Upper lobe of left lung (tissue), 6 donors: ENCODE measurements at regions not wholly inside any gene's neighbourhood (a gene's known extent, or its start where the extent isn't known, plus 50 kb on each side); places are given as distances from the start of the nearest gene placed in this dataset.
"Not testable (repeated sequence)": the region's sequence is repeated elsewhere in the genome, so short reads cannot be mapped to it uniquely, and the experiment has no call there.

ENCODE experiments used
- ATAC-seq, 2 donors: fragments of 200-7000 bp; cut with Tn5 transposase; one replicate each; pipeline ENCODE4 v1.9.1; 2022; ENCODE audit warnings: mild to moderate bottlenecking in 2 of 2, moderate library complexity in 2 of 2; ENCODE audit not compliant: low FRiP score in 2 of 2
- DNase-seq, 2 donors: peaks; one replicate each; pipeline ENCODE4 v3.0.0-alpha.2; 2019 to 2020
- H3K27ac ChIP-seq, 4 donors: fragments of 200-600 bp; sonication (generic); one replicate each; pipeline ENCODE4 v1.5.1; 2016 to 2019
- H3K27me3 ChIP-seq, 4 donors: fragments of 200-600 bp; sonication (generic); one replicate each; pipeline ENCODE4 v1.5.1; 2017 to 2019
- H3K36me3 ChIP-seq, 4 donors: fragments of 200-600 bp; sonication (generic); one replicate each; pipeline ENCODE4 v1.5.1; 2016 to 2019
- H3K4me1 ChIP-seq, 4 donors: fragments of 200-600 bp; sonication (generic); one replicate each; pipeline ENCODE4 v1.5.1; 2018 to 2019
- H3K4me3 ChIP-seq, 4 donors: fragments of 200-600 bp; sonication (generic); one replicate each; pipeline ENCODE4 v1.5.1; 2017 to 2019; ENCODE audit warnings: mild to moderate bottlenecking in 2 of 4, moderate library complexity in 1 of 4
- H3K9me3 ChIP-seq, 4 donors: fragments of 200-600 bp; sonication (generic); one replicate each; pipeline ENCODE4 v1.5.1; 2018 to 2019
- CTCF ChIP-seq, 6 experiments: fragments of 450-650 bp in 4 of 6; fragments of 200-600 bp in 2 of 6; sonication (generic) in 2 of 6; IDR thresholded peaks; one replicate each; pipeline ENCODE4 v1.5.1; 2016 to 2019; ENCODE audit warnings: antibody characterized with exemption in 6 of 6
- EP300 ChIP-seq, 4 donors: sonication (generic); formaldehyde crosslinking; IDR thresholded peaks; one replicate each; pipeline ENCODE4 v1.5.1; 2017; ENCODE audit warnings: antibody characterized with exemption in 4 of 4, control low read depth in 2 of 4
- POLR2A ChIP-seq, 4 donors: fragments of 450-650 bp; IDR thresholded peaks; one replicate each; pipeline ENCODE4 v1.5.1; 2016 to 2017; ENCODE audit warnings: antibody characterized with exemption in 4 of 4, mild to moderate bottlenecking in 2 of 4
- POLR2AphosphoS5 ChIP-seq, 2 donors: sonication (generic); formaldehyde crosslinking; IDR thresholded peaks; one replicate each; pipeline ENCODE4 v1.5.1; 2017; ENCODE audit warnings: antibody characterized with exemption in 2 of 2
- WGBS, 2 donors: methylation state at CpG; one replicate each; pipeline ENCODE4 v1.1.5; 2017 to 2018; 5-methylcytosine and 5-hydroxymethylcytosine counted together
- donor health status: DM: no; HTN: no; CAD: no; lungs with moderate emphysema.
- donor health status: DM: no; HTN: yes; CAD: no; lungs with severe emphysema.

GRCh38 chrX:88284844-88285243 lies 462.2 kb upstream of the CPXCR1 start:
- ATAC-seq: no peak
- no peak for DNase-seq
- TF ChIP-seq POLR2AphosphoS5 (IDR thresholded peaks at IDR 0.05): no peak
- no peak for TF ChIP-seq POLR2A (IDR thresholded peaks at IDR 0.05)
- no peak for TF ChIP-seq EP300 (IDR thresholded peaks at IDR 0.05)
- TF ChIP-seq CTCF (IDR thresholded peaks at IDR 0.05): no peak
- Histone ChIP-seq H3K4me1 (no peaks in the 10 kb centered on the region), H3K27ac (no peak overlapping the region), H3K27me3 (no peaks in the 10 kb centered on the region), H3K4me3 (no peak overlapping the region), H3K36me3 (no peaks in the 10 kb centered on the region), H3K9me3 (no peaks in the 10 kb centered on the region)
- WGBS, 2 donors: 46 to 100% methylated on average over 1 of the region's 1 CpG

- 89 to 97% methylated on average over 2 of the region's 2 CpGs for WGBS, 2 donors
- H3K9me3 ChIP-seq, H3K27me3 ChIP-seq, H3K4me1 ChIP-seq, H3K36me3 ChIP-seq, ATAC-seq, H3K4me3 ChIP-seq, DNase-seq, H3K27ac ChIP-seq: not testable (repeated sequence)
Observed at GRCh38 chrX:88313972-88314371, 433.1 kb upstream of the CPXCR1 start.

GRCh38 chrX:88325634-88326033 lies 421.4 kb upstream of the CPXCR1 start:
- no peaks in the 10 kb centered on the region for H3K4me1 ChIP-seq
- H3K27me3 ChIP-seq: no peaks in the 10 kb centered on the region
- no peak for DNase-seq
- no peak overlapping the region for H3K27ac ChIP-seq
- ATAC-seq: no peak
- TF ChIP-seq POLR2A (IDR thresholded peaks at IDR 0.05) (no peak), EP300 (IDR thresholded peaks at IDR 0.05) (no peak), POLR2AphosphoS5 (IDR thresholded peaks at IDR 0.05) (no peak), CTCF (IDR thresholded peaks at IDR 0.05) (no peak)
- no peak overlapping the region for H3K4me3 ChIP-seq
- WGBS, 2 donors: 44 to 59% methylated on average over 1 of the region's 1 CpG
- H3K9me3 ChIP-seq: peaks cover 0 to 3% (median 0%) of the 10 kb centered on the region in 4 donors
- H3K36me3 ChIP-seq: no peaks in the 10 kb centered on the region

- H3K36me3 ChIP-seq: no peaks in the 10 kb centered on the region
- TF ChIP-seq EP300 (IDR thresholded peaks at IDR 0.05) (no peak), POLR2A (IDR thresholded peaks at IDR 0.05) (no peak), CTCF (IDR thresholded peaks at IDR 0.05) (no peak), POLR2AphosphoS5 (IDR thresholded peaks at IDR 0.05) (no peak)
- no peaks in the 10 kb centered on the region for H3K4me1 ChIP-seq
- WGBS, 2 donors: 25 to 29% methylated on average over 2 of the region's 2 CpGs
- H3K27ac ChIP-seq: no peak overlapping the region
- H3K27me3 ChIP-seq: no peaks in the 10 kb centered on the region
- H3K9me3 ChIP-seq: no peaks in the 10 kb centered on the region
- no peak for DNase-seq
- no peak for ATAC-seq
- H3K4me3 ChIP-seq: no peak overlapping the region
Observed at GRCh38 chrX:88355252-88355651, 391.8 kb upstream of the CPXCR1 start.

- Histone ChIP-seq H3K4me3 (no peak overlapping the region), H3K27me3 (no peaks in the 10 kb centered on the region), H3K27ac (no peak overlapping the region), H3K4me1 (no peaks in the 10 kb centered on the region), H3K36me3 (no peaks in the 10 kb centered on the region), H3K9me3 (peaks cover 0 to 30% (median 1%) of the 10 kb centered on the region in 4 donors)
- WGBS, 2 donors: 62% methylated on average over 1 of the region's 1 CpG; no CpG with 5 or more reads in 1 of the 2 donors
- no peak for DNase-seq
- no peak for ATAC-seq
- no peak for TF ChIP-seq POLR2A (IDR thresholded peaks at IDR 0.05)
- TF ChIP-seq EP300 (IDR thresholded peaks at IDR 0.05): no peak
- TF ChIP-seq CTCF (IDR thresholded peaks at IDR 0.05): no peak
- no peak for TF ChIP-seq POLR2AphosphoS5 (IDR thresholded peaks at IDR 0.05)
Observed at GRCh38 chrX:88366314-88366713, 380.7 kb upstream of the CPXCR1 start.
